ENCODE measurements at regions not wholly inside any gene's neighbourhood (a gene's known extent, or its start where the extent isn't known, plus 50 kb on each side); places are given as distances from the start of the nearest gene placed in this dataset.

DNA sequence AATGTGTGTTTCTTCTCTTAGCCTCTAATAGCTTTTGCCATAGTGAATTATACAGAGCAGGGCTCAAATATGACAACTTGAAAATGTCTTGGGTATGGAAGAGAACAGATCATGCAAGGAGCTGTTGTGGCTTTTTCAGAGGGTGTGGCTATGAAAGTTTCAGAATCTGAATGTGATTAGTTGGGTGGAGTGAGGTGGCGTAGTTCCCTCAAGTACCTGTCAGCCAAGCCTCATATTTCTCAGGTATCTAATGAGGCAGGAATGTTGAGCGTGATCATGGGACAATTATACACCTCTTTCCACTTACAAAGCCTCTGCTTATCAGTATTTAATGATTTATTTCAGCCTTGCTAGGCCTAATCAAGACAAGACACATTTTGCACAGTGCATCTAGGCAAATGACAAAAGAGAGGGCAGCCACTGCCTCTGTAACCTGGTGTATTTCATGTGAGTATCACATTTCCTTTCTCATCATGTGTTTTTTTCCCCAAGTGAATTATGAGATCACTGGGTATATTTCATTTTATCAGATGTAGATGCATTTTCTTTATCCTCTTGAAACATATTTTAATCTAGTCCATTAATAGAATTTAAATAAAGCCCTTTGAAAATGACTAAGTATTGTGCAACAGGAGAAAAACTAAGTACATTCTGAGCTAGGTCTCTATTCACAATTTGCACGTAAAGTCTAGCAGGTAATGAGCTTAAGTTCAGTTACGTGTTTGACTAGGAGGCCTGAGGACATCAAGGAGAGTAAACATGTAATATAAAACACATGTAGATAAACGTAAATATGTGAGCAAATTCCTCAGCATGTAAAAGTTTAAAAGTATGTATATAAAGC, 644.4 kb upstream of the IGFBP3 start:
- DNase-seq = no peak

DNA sequence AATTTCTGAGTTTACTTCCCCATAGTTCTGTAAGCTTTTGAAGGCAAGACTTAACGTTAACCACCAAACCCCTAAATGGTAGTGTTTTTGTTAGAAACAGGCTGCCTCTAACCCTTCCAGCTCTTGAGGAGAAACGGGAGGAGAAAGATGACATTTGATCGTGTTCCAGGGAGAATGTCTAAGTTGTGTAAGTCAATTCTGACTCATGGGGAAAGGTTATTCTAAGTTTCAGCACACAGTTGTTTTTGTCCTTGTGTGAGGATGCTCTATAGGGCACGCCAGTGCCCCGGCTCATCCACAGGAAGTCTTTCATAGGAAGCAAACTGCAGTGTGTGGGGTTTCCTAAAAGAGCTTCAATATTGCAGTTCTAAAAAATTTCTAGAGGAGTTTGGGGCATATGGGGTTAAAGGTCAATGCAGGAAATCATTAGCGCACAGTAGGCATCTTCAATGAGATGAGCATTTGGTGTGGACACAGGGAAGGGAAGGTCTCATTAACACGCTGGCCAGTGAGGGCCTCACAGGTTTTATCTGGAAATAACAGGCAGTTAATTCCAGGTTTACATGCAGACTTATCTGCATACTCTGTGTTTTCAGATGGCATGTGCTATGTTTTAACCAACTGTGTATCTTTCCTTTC, 638.2 kb upstream of the IGFBP3 start:
- DNase-seq = no peak

DNA sequence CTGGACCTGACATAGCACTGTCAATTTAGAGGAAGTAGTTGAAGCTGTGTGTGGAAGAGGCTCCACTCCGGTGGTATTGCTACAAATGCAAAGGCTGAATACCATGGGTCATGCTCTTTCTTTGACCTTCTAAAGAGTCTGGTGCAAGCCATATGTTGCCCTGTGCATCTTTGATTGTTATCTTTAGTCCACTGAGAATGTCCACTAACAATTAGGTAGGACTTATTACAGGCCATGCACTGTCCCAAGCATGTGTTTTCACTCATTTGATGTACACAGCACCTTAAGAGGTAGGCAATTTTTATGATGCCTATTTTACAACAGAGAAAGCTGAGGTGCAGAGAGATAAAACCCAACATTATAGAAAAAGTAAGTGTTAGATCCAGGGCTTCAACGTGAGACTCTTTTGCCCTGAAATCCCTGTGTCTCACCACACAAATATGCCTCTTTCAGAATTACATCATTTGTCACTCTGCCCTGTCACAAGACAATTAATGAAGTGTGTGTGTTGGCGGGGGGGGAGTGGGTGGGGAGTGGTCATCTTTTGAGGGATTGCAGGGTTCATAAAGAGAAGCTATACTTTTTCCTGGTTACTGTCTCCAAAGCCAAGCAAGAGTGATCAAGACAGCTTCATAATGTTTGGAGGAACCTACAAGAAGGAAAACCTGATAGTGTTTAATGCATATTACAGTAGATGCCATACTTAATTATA, 637.6 kb upstream of the IGFBP3 start:
- DNase-seq = no peak

DNA sequence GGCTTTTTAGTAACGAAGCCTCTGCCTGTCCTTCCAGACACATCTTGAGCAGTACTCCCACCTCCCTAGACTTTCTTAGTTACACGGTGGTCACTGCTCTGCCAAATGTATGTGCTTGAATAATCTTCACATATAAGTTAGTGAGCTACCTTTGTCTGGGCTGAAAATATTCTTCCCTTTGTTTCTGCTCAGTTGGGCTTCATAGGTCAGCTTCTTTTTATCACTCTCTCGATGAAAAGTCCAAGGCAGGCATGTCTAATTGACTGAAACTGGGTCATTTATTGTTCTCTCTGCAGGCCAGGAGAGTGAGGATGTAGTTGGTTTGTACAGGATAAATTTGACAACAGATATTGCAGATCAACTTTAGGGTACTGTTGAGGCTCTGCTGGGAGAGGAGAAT, 636.7 kb upstream of the IGFBP3 start:
- no peak for DNase-seq

DNA sequence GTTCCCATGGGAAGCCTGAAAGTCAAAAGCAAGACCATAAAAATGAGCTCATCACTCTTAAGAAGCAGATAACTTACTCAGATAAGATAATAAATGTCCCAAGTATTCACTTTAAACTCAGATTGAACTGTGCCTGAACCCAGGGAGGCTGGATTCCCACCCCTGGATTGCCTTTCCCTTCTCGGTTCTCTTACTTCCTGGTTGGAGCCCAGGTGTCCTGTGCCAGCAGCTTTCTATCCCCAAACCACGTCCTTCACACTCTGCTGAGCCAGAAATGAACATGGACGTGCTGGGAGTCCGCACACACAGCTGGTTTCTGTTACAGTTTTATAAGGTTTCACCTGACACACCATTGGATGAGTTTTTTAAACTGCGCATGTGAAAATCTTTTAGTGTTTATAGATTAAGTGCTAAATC, 636.2 kb upstream of the IGFBP3 start:
- no peak for DNase-seq

DNA sequence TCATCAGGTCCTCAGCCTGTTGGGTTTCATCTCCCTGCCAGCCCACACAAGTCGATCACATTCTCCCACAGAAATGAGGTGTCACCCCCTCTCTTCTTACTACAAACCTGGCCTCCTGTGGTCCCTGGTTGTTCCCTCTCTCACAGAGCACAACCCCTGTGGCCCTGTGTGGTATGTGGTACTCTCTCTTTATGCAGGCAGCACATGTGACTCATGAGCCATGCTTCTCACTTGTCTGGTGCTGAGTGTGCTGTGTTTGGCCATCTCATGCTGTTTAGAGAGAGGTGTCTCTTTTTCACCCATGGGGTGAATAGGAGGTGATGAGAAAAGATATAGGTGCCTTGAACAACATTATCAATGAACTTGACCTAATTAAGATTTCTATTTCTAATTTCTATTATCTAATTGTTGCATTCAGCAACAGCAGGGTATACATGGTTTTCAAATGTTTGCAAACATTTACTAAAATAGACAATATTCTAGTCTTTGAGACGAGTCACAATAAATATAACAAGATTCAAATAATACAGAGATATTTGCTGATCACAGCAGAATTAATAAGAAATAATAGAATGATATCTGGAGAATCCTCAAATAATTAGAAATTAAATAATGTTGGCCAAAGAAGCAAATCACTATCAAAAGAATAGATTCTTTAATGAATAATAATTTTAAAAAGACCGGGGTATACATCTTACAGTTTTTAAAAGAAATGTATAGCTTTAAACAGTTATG, 633.8 kb upstream of the IGFBP3 start:
- no peak for DNase-seq

DNA sequence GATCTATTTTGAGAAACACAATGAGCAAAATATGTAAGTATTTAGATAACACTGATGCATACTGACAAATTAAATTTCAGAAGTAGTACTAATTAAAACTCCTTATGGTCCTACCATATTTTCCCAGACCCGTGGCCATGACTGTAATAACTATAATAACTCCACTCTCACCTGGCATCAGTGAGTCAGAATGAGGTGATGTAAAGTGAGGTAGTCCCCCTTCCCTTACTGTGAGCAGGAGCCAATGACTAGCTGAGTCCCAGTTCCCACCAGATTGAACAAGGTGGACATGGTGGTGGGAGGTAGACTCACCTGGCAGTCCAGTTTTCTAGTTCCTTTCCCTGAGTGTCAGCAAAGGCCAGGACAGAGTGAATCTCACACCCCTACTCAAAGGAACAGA, 630.5 kb upstream of the IGFBP3 start:
- DNase-seq = no peak

DNA sequence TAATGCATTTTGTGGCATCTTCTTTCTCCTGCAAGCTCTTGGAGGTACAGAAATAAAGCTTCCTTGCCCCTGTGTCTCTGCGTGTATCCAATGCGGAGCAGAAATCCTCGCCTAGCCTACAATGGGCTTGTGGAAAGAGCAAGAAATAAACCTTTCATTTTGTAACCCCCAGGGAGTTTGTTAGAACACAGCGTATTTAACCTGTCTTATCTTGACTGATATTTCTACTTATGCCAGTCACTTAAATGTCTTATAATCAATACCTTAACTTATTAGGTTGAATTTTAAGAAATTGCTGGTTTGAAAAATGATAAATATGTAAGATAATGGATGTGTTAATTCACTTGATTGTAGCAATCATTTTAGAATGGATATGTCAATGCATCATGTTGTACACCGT, 629.8 kb upstream of the IGFBP3 start:
- no peak for DNase-seq

DNA sequence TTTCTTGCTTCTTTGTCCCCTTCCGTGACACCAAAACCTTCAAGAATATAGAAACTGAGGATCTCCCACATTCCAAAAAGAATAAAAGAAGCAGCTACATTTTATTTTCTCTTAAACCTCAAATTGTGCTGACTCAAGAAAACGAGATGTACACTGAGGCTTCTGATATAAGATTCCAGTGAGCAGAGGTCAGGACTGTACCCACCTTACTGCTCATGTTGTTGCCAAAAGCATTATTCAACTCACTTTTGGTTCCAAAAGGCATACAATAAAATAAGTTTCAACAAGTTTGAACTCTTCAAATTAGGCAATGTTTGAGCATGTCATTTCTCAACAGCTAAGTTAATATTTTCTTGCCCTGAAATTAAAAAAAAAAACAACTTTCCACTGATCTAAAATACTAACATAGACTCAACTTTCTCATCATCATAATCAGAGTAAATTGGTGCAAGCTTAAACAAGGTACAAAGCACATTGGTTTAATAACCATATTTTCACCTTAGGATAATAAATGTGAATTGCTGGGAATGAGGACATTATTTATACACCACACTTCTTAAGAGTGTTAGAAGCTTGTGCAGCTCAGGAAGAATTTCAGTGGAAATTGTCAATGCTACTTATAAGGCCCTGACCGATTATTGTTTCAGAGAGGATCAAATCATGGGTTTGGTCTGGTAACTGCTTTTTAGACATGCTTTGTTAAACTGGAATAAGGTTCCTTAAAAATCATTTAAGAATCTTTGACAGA, 629.0 kb upstream of the IGFBP3 start:
- no peak for DNase-seq

DNA sequence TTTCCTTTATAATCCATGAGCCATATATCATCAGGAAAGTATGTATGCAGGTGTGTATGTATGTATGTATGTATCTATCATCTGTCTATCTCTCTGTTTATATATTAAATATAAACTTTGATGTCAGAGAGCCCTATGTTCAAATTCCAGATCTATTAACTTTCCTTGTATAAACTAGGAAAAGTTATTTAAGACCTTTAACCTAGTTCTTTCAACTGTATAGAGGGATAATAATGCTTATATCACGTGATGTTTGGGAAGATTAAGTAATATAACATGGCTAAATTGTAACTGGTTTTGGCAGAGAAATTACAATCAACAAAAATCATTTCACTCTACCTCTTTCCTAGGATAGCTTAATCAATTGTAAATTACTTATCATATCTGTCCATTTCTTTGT, 628.3 kb upstream of the IGFBP3 start:
- no peak for DNase-seq

DNA sequence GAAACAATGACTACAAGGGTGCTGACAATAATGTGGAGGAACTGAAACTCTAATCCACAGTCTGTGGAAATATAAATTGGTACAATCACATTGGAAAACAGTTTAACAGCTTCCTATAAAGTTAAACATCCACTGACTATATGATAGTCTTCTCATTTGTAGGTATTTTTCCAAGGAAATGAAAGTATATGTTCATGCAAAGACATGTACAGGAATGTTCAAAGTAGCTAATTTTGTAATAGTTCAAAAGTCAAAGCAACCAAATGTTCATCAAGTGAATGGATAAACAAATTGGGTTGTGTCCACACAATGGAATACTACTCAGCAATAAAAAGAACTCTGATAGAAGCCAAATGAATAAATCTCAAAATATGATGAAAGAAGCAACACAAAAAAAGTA, 626.0 kb upstream of the IGFBP3 start:
- DNase-seq = no peak

DNA sequence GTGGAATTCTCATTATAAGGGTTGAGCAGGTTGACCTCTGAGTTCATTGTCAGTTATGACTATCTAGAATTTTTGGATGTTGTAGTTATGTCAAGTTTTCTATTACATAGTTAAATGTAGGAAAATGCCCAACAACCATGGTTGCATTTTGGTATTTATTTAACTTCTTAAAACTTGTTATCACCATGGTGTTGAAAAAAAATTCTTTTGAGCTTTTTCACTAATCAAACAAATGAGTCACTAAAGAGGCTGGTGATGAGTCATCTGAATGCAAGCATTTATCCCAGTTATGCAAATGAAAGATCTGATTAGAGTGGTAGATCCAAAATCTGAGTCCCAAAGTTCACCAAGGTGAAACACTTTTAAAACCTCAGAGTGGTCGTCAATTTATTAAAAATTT, 624.7 kb upstream of the IGFBP3 start:
- no peak for DNase-seq

DNA sequence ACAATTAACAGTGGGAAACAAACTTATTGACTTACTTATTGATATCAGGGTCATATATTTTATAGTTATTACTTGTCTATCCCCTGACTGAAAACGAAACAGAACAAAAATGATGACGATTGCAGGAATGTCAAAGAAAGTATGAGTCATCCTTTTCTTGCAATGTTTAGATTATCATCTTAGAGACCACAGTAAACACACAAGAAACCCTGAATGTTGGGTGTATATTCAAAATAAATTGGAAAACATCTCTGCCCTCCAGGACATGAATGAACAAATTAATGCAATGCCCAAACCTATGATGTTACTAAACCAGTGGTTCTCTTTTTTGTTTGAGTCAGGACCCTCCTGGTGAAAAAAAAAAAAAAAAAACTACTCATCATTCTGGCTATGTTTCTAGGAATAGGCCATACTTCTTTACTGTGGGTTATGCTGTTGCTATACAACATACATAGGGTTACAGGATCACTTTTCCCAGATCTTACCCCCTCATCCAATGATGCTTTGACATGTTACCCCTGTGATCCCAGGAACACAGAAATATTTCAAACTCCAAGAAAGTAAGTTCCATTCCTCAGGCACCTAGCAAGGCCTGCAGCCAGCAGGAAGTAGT, 623.4 kb upstream of the IGFBP3 start:
- DNase-seq = no peak

DNA sequence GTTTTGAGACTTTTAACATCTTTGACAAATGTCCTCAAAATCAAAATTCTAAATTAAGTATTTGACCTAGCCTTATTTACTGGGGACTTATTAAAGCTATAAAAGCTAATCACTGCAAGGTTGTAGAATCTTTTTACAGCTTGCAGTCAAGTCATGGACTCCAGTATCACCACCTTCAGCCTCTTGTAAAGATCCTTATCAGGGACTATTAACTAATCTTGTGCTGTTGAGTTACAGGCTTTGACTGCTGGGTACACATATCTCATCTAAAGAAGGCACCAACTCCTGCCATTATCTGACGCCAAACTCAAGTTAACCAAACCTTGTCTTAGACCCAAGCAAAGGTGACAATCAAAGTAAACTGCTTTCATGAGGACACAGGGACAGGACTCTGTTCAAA, 621.0 kb upstream of the IGFBP3 start:
- no peak for DNase-seq

DNA sequence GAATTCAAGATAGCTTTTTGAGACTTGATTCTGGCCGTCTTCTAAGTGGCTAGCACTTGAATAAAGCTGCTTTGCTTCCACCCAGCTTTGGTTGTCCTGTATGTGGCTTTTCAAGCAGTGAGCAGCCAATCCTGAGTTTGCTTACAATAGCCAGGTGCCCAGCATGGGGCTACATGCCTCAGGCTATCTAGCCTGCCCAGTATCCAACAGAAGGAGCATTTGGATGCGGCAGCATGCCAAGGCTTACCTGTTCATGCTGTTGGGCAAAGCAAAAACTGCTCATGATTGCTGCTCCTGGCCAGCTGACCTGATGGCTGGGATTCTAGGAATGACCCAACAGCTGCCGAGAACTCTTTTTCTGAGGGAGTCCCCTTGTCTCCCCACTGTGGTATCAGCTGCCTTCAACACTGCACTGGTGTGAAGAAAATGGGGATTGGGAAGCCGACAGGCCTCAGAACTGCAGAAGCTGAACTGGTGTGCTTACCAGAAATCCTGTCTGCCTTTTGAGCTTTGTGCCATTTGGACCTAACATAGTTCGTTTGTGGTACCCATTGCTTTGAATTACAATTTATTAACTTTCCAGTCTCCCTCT, 618.9 kb upstream of the IGFBP3 start:
- no peak for DNase-seq

DNA sequence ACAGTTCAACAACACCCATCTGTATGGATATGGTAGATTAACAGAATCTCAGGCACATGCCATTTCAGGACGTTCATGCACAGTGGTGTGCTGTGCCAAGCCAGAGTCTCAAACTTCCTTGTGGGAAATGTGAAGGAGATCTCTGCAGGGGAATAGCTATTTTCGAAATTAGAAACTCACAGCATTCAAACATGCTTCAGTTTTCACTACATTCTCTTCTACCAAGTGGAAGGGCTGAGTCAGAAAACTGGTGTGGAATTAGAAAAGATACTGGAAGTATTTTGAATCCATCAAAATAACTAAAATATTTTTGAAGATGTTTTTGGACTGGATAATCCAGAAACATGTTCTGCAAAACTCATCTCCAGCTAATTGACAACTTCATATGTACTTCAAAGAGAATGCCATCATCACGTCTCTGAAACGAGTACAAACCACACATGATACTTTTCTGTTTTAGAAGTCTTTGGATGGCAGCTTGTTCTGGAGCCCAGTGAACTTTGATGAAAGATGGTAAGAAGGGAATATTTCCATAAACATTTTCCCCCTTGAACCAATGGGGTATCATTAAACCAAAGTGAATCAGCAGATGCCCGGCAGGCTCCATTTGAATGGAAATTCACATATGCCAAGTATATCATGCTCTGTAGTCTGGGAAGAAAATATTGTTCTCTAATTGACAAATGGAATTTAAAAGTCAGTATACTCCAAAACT, 616.3 kb upstream of the IGFBP3 start:
- DNase-seq = no peak

DNA sequence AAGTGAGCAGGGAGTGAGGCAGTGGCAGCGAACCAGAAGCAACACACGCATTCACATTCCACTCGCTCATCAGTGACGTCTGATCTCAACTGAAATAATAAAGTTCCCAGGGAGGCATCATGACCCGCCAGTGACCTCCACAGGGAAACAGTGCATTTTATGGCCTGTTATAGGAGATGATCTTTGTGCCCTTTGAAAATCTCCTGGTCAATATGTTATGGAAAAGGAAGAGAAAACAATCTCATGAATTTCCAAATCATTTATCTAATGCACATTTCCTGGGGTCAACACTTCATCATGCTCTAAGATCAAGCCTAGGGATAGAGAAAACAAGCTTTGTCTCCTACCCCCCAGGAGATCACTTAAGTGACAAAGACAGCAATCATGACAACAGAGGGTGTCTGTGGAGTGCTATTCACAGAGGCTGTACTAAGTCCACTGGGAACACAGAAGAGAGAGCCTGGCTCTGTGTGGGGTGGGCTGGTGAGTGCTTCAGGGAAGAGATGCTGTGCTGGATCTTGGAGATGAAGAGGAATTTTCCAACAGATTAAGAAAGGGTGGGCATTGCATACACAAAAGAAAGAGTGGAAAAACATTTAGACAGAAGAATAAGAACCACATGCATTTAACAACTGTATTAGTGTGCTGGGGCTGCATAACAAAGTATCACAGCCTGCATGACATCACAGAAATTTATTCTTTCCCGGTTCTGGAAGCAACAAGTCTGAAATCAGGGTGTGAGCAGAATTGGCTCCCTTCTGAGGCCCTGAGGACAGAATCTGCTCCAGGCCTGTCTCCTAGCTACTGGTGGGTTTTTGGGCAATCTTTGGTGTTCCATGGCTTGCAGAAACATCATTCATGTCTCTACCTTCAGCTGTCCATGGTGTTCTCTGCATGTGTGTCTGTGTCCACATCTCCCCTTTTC, 613.9 kb upstream of the IGFBP3 start:
- no peak for DNase-seq

DNA sequence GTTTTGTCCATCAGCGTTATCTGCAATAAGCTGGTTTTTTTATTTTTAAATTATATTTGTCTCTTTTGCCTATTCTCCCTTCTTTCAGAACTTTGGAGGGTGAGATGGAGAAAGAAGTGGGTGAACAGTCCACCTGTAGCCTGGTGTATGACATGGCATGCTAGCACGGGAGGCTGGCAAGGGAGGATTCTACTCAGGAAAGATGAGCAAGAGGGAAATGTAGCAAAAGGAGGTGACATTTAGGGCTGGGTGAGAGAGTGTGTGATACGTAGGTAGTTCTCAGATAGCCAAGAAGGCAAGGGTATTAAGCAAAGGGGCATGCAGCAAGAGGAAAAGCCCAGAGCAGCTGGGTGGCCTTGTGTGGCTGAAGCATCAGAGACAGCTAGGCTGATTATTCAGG, 612.9 kb upstream of the IGFBP3 start:
- no peak for DNase-seq

DNA sequence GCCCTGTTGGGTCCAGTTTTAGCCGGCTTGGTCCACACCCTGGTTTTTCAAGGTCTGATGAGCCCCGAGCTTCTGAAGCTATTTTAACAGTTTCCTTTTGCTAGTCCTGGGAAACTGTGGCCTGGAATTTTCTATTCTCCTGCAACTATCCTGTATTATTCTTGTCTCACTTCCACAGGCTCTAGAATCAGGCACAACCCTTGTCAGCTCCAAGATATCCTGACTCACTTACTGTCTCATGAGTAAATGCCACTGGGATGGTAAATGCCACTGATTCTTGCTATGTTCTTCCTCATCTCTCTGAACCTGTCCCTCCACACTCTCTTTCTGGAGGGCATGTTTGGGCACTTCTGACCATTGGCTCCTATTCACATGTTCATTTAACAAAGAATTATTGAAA, 611.5 kb upstream of the IGFBP3 start:
- DNase-seq = no peak

Data from NCI-H1105 treated with DMSO at 0.1 percent for 48 hours (cell line).